ENCODE measurements at regions not wholly inside any gene's neighbourhood (a gene's known extent, or its start where the extent isn't known, plus 50 kb on each side); places are given as distances from the start of the nearest gene placed in this dataset.

DNA sequence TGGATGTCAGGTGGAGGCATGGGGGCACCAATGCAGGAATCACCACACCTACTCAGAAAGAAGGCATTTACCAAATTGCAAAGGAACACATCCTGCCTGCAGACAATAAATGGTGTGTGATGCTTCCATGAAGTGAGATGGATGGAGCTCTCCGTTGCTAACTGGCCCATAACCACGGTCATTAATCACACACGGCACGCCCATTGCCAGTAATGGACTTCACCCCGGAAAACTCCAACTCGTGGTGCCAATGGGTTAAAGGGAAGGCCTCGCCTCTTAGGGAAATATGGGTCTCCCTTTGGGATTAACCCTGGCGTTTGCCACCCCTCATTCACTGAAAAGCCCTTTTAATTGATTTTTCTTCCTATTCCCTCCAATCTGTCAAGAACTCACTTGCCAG is 443.1 kb upstream of the DAB1 start:
- Histone ChIP-seq H3K36me3 (ENCODE audit: insufficient read depth, low read length) (no peaks in the 10 kb centered on the region), H3K9ac (ENCODE audit: low read depth, low read length) (no peak overlapping the region), H3K4me1 (ENCODE audit: insufficient read depth, low read length) (no peaks in the 10 kb centered on the region), H3K9me3 (ENCODE audit: control insufficient read depth, insufficient read depth, low read length) (no peaks in the 10 kb centered on the region)

DNA sequence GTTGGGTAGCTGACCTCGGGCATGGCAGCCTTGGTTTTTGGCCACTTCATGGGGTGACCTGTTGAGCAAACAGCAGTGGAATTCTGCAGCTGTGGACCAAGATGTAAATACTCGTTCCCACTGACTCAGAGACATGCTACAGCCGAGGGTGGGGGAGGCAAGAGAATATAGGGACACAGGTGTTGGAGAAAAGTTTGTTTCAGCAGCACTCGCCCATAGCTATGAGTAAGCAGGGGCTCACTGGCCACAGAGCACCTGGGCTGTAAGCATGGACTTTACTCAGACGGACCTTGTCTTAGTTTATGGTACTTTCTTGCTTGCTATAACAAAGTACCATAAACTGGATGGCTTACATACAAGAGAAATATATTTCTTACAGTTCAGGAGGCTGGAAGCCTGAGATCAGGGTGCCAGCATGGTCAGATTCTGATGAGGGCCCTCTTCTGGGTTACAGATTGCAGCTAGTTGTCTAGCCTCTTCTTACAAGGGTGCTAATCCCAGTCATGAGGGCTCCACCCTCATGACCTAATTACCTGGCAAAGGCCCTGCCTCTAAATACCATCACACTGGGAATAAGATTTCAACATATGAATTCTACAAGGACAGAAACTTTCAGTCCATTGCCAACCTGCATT is 437.2 kb upstream of the DAB1 start:
- H3K36me3 ChIP-seq (ENCODE audit: insufficient read depth, low read length): no peaks in the 10 kb centered on the region
- peaks cover 11% of the 10 kb centered on the region for H3K4me1 ChIP-seq (ENCODE audit: insufficient read depth, low read length)
- no peaks in the 10 kb centered on the region for H3K9me3 ChIP-seq (ENCODE audit: control insufficient read depth, insufficient read depth, low read length)
- H3K9ac ChIP-seq (ENCODE audit: low read depth, low read length): no peak overlapping the region

DNA sequence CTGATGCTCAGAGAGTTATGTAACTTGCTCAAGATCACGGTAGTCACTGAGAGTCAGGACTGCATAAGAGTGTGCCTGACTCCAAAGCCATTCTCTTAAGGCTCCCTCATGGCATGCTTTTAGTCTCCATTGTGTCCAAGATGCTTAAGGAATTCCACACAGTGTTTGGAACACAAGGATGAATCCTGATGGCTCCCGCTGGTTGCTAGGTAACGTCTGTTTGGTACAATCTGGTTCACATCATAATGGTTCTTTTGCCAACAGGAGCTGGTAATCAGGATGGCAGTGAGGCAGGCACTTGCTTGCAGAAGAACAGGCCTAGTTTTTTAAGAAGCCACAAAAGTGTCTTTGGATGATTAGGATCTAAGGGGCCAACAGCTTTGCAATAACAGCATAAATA is 436.5 kb upstream of the DAB1 start:
- Histone ChIP-seq H3K9ac (ENCODE audit: low read depth, low read length) (no peak overlapping the region), H3K9me3 (ENCODE audit: control insufficient read depth, insufficient read depth, low read length) (no peaks in the 10 kb centered on the region), H3K4me1 (ENCODE audit: insufficient read depth, low read length) (peaks cover 11% of the 10 kb centered on the region), H3K36me3 (ENCODE audit: insufficient read depth, low read length) (no peaks in the 10 kb centered on the region)

DNA sequence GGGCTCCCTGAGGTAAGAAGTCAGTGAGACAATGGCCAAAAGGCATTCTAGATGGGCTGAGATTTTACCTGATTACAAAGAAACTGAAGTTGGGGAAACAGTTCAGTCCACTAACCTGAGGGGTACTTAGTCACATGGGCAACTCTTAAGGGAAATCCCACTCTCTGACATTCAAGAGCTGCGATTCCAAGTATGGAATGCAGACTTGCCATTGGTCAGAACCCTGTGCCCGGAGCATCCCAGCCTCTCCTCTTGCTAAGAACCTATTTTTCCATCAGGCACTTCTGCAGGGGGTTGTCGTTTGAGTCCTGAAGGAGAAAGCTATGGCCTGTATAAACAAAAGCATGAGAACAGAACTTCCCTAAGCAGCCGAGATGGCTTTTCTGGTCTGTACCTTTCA is 434.9 kb upstream of the DAB1 start:
- Histone ChIP-seq H3K36me3 (ENCODE audit: insufficient read depth, low read length) (no peaks in the 10 kb centered on the region), H3K4me1 (ENCODE audit: insufficient read depth, low read length) (peaks cover 11% of the 10 kb centered on the region), H3K9me3 (ENCODE audit: control insufficient read depth, insufficient read depth, low read length) (no peaks in the 10 kb centered on the region), H3K9ac (ENCODE audit: low read depth, low read length) (no peak overlapping the region)

DNA sequence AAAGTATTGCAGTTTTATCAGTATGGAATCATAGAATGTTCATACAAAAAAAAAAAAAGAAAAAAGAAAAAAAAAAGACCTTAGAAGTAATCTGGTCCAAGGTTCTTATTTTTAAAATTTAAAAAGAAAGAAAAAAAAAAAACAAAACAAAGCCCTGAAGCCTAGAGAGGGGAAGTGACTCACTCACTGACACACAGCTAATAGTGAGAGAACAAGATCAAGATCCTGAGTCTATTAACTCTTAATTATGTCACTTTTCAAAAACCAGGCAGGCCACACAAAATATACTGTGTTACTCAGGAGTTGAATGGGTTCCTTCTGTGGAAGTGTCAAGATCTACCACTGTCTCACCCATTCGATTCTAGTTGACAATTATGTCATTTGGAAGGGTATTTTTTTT is 433.9 kb upstream of the DAB1 start:
- Histone ChIP-seq H3K9ac (ENCODE audit: low read depth, low read length) (no peak overlapping the region), H3K4me1 (ENCODE audit: insufficient read depth, low read length) (peaks cover 11% of the 10 kb centered on the region), H3K9me3 (ENCODE audit: control insufficient read depth, insufficient read depth, low read length) (no peaks in the 10 kb centered on the region), H3K36me3 (ENCODE audit: insufficient read depth, low read length) (no peaks in the 10 kb centered on the region)

DNA sequence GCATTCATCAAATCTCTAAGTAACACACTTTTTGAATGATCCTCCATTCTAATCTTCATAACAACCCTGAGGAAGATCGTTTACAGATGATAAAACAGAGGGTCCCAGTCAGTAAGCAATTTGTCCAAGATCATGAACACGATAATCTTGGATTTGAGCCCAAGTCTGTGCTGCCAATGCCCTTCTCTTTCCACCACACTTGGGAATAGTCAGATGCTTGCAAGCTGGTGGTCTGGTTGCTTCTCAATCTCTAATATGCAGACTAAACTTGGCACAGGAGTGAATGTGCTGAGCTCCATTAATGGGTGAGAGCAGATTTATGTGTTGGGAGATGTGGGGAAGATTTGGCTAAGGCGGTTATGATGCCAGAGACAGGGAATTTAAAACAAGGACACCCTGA is 430.6 kb upstream of the DAB1 start:
- Histone ChIP-seq H3K36me3 (ENCODE audit: insufficient read depth, low read length) (no peaks in the 10 kb centered on the region), H3K9me3 (ENCODE audit: control insufficient read depth, insufficient read depth, low read length) (no peaks in the 10 kb centered on the region), H3K9ac (ENCODE audit: low read depth, low read length) (no peak overlapping the region), H3K4me1 (ENCODE audit: insufficient read depth, low read length) (peaks cover 11% of the 10 kb centered on the region)

DNA sequence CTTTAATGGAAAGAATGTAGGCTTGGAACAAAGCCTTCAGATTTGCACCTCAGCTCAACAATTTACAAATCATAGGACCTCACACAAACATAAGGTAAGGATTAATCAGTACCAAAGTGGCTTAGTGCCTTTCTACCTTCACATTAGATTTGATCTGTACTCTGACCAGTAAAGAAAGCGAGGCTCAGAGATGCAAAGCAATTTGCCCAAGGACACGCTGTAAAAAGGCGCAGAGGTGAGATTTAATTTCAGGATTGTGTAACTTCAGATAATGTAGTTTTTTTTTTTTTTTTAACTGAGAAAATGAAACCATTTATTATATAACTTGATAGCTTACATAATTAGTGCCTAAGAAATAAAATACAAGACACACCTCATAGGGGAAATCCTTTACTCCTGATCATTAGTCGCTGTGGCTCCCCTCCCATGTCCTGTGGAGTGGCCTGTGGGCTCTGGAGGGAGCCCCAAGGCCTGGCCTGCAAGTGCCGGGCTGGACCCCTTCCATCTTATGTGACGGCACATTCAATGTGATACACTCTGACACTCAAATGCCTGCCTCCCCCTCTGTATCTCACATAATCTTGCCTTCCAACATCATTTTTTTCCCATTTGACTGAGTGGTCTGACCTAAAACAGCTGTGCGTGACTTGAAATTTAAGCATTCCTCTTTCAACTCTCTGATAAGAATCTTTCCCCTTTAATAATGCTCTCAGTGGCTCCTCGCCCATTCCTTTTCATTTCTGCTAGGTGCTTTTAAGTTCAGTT is 426.5 kb upstream of the DAB1 start:
- no peaks in the 10 kb centered on the region for H3K9me3 ChIP-seq (ENCODE audit: control insufficient read depth, insufficient read depth, low read length)
- H3K9ac ChIP-seq (ENCODE audit: low read depth, low read length): no peak overlapping the region
- no peaks in the 10 kb centered on the region for H3K36me3 ChIP-seq (ENCODE audit: insufficient read depth, low read length)
- H3K4me1 ChIP-seq (ENCODE audit: insufficient read depth, low read length): no peaks in the 10 kb centered on the region

DNA sequence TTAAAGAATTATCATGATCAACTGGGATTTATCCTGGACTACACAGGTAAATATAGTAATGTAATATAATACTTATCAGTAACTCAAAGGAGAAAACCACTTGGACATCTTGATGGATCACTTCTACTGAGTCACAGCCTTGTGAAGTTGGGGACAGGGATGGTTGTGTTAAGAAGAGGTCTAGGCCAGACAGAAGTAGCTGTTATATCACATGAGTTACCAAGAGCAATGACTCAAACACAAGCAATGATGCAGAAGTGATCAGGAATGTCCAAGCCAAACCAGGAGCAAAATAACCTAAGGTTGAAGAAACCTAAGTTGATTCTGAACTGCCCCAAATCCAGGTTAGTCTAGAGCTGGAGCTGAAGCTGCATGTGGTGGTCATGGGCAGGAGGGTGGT is 424.5 kb upstream of the DAB1 start:
- no peaks in the 10 kb centered on the region for H3K36me3 ChIP-seq (ENCODE audit: insufficient read depth, low read length)
- no peaks in the 10 kb centered on the region for H3K9me3 ChIP-seq (ENCODE audit: control insufficient read depth, insufficient read depth, low read length)
- H3K9ac ChIP-seq (ENCODE audit: low read depth, low read length): no peak overlapping the region
- no peaks in the 10 kb centered on the region for H3K4me1 ChIP-seq (ENCODE audit: insufficient read depth, low read length)

DNA sequence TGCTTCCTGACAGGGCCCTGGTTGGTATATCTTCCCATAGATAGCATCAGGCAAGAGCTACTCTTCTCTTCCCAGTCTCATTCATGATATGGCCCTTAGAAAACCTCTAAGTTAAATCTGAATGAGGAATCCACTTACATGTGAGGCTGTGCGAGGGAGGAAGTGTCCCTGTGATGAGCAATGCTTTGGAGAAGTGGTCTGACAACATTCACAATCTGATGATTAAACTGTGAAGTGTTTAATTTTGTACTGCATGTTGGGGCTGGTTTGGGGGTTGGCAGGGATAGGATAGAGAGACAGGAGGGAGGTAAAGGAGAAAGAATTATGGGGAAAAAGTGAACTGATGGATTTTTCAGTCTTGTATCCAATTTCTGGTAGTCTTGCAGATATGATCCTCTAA is 421.2 kb upstream of the DAB1 start:
- Histone ChIP-seq H3K4me1 (ENCODE audit: insufficient read depth, low read length) (no peaks in the 10 kb centered on the region), H3K36me3 (ENCODE audit: insufficient read depth, low read length) (no peaks in the 10 kb centered on the region), H3K9ac (ENCODE audit: low read depth, low read length) (no peak overlapping the region), H3K9me3 (ENCODE audit: control insufficient read depth, insufficient read depth, low read length) (peaks cover 7% of the 10 kb centered on the region)

DNA sequence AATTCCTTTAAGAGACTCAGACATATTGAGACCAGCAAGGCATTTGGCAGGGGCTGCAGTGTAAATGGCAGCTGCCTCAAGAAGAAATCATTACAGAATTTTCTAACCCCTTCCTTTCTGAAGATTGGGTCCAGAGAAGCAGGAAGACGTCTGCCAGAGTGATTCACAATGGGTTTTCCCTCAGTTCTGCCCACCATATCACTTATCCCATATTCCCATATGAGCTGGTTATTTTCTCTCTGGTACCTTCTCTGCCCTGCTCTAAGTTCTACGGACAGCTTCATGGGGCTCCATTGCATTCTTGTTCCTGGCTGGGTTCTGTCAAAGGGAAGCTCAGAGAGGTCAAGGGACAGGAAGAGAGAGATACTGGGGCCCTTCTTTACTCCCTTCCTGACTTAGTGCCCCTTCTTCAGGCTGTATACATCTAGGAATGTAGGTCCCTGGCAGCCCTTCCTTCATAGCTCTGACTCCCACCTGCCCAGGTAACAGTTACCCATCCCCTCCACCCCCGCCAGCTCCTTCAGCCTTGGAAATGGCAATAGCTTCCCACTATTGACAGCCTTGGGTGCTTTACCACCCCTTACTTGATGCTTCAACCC is 420.6 kb upstream of the DAB1 start:
- Histone ChIP-seq H3K9ac (ENCODE audit: low read depth, low read length) (no peak overlapping the region), H3K4me1 (ENCODE audit: insufficient read depth, low read length) (no peaks in the 10 kb centered on the region), H3K9me3 (ENCODE audit: control insufficient read depth, insufficient read depth, low read length) (peaks cover 7% of the 10 kb centered on the region), H3K36me3 (ENCODE audit: insufficient read depth, low read length) (no peaks in the 10 kb centered on the region)

DNA sequence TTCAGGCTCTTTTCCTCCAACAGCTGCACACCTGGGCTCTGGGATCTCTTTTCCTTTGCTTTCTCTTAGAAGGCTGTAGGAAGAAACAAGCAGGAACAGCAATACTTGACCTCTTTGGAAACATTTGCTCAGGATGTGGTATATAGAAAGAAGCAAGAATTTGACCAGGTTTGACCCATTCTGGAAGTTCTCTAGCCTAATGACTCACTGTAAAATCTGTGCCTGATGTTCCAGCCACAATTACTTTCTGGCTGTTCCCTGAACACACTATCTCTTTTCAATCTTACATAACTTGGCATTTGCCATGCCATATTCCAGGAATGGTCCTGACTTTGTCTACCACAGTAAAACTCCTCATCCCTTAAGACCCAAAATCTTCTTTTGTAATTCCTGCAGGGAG is 419.9 kb upstream of the DAB1 start:
- Histone ChIP-seq H3K9me3 (ENCODE audit: control insufficient read depth, insufficient read depth, low read length) (peaks cover 7% of the 10 kb centered on the region), H3K4me1 (ENCODE audit: insufficient read depth, low read length) (no peaks in the 10 kb centered on the region), H3K36me3 (ENCODE audit: insufficient read depth, low read length) (no peaks in the 10 kb centered on the region), H3K9ac (ENCODE audit: low read depth, low read length) (no peak overlapping the region)

DNA sequence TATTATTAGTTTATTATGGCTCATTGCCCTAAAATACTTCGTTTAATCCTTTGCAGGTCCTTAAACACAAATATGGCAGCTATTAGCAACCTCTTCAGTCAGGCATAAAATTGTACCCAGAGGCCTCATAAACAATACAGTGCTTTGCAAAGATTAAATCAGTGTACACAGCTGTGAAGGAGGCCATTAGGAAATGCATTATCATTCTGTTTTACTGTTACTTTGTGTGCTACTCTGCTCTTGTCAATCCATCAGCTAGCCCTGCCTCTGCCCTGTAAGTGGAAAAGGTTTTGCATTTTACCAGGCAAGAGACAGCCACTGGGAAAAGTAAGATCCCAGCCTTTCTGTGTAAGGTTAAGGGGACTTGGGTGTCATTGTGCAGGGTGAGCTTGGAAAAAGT is 415.7 kb upstream of the DAB1 start:
- H3K36me3 ChIP-seq (ENCODE audit: insufficient read depth, low read length): no peaks in the 10 kb centered on the region
- no peaks in the 10 kb centered on the region for H3K4me1 ChIP-seq (ENCODE audit: insufficient read depth, low read length)
- peaks cover 7% of the 10 kb centered on the region for H3K9me3 ChIP-seq (ENCODE audit: control insufficient read depth, insufficient read depth, low read length)
- no peak overlapping the region for H3K9ac ChIP-seq (ENCODE audit: low read depth, low read length)

DNA sequence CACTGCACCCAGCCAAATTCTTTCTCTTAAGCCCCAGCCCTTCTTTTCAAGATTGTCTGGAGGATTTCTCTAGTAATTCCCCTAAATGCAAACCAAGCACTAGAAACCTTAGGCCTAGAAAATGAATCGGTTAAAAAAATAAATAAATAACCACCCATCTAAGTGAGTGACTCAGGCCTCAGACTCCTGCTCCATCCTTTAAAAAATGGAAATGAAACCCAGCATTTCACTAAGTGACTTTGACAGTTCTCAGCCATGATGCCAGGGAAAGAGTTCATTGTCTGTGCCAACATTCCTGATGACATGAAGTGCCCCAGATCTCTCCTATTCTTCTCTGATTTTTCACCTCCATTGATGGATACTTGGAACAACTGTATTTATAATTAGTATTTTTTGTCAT is 415.2 kb upstream of the DAB1 start:
- no peaks in the 10 kb centered on the region for H3K4me1 ChIP-seq (ENCODE audit: insufficient read depth, low read length)
- no peaks in the 10 kb centered on the region for H3K36me3 ChIP-seq (ENCODE audit: insufficient read depth, low read length)

DNA sequence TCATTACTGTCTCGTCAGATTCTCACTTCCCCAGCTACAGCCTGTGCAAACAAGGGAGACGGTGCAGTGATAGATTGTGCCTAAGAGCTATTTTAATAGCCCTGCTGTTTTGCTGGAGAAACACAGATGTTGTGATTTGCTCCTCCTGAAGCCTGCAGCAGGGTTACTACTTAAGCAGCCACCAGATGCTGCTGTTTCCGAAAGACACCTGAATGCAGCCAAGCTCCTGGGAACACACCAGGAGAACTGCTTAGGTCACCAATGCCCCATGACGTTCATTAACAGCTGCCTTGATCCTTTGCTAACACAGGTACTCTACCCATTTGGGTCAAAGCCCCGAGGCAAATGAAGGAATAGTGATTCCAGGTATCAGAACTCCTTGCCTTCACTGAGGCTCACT is 411.8 kb upstream of the DAB1 start:
- no peaks in the 10 kb centered on the region; the same call in 1 of the 2 replicates for H3K9me3 ChIP-seq (ENCODE audit: control insufficient read depth, insufficient read depth, low read length)
- peaks cover 15% of the 10 kb centered on the region for H3K4me1 ChIP-seq (ENCODE audit: insufficient read depth, low read length)
- no peaks in the 10 kb centered on the region for H3K36me3 ChIP-seq (ENCODE audit: insufficient read depth, low read length)

More for the DNA sequence above, 415.2 kb upstream of the DAB1 start:
- H3K9ac ChIP-seq (ENCODE audit: low read depth, low read length): no peak overlapping the region
- peaks cover 7% of the 10 kb centered on the region for H3K9me3 ChIP-seq (ENCODE audit: control insufficient read depth, insufficient read depth, low read length)

DNA sequence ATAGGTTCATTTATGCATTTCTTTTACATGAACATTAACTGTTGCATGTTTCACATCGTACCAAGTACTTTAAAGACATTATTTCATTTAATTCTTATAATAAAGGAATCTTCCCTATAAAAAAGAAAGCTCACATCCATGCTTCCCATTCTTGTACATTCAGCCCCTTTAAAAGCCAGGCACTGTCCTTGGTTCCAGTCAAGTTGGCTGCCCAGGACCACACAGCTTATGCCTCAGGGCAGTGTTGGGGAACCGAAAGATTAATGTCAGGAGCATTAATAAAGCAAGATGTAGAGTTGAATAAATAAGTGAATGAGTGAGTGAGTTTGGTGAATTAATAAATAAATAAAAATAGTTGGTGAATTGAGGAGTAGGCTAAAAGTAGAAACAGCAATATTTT is 409.4 kb upstream of the DAB1 start:
- H3K36me3 ChIP-seq (ENCODE audit: insufficient read depth, low read length): no peaks in the 10 kb centered on the region
- no peak overlapping the region for H3K9ac ChIP-seq (ENCODE audit: low read depth, low read length)
- H3K4me1 ChIP-seq (ENCODE audit: insufficient read depth, low read length): peaks cover 15% of the 10 kb centered on the region
- no peaks in the 10 kb centered on the region for H3K9me3 ChIP-seq (ENCODE audit: control insufficient read depth, insufficient read depth, low read length)

More for the DNA sequence above, 411.8 kb upstream of the DAB1 start:
- no peak overlapping the region for H3K9ac ChIP-seq (ENCODE audit: low read depth, low read length)

Data from ES-I3 (cell line).